HG03095 (cell line): ENCODE measurements at regions not wholly inside any gene's neighbourhood (a gene's known extent, or its start where the extent isn't known, plus 50 kb on each side); places are given as distances from the start of the nearest gene placed in this dataset.
"Not testable (repeated sequence)": the region's sequence is repeated elsewhere in the genome, so short reads cannot be mapped to it uniquely, and the experiment has no call there.

ENCODE experiments used
- ATAC-seq: cut with Tn5 transposase; IDR thresholded peaks from one replicate; pipeline ENCODE4 v1.9.1; 2021; ENCODE audit warnings: moderate library complexity; ENCODE audit not compliant: unreplicated experiment

DNA sequence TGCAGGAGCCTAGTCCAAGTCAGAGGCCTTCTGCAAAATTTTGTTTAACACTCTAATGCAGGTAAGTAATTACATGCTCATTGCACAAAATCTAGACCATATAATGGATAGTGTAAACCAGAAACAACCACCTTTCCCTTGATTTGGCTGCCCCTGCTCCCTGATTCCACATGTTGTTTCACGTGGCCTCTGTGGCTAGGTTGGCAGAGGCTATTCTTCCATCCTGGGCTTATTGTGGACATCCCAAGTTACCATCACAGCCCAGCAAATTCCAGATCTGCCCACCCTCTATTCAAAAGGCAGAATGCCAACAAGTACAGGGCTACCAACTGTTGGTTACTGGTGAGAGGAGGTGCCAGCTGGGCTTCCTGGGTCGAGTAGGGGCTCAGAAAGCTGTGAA lies 794.5 kb upstream of the GRM7 start:
- ATAC-seq, result no peak

DNA sequence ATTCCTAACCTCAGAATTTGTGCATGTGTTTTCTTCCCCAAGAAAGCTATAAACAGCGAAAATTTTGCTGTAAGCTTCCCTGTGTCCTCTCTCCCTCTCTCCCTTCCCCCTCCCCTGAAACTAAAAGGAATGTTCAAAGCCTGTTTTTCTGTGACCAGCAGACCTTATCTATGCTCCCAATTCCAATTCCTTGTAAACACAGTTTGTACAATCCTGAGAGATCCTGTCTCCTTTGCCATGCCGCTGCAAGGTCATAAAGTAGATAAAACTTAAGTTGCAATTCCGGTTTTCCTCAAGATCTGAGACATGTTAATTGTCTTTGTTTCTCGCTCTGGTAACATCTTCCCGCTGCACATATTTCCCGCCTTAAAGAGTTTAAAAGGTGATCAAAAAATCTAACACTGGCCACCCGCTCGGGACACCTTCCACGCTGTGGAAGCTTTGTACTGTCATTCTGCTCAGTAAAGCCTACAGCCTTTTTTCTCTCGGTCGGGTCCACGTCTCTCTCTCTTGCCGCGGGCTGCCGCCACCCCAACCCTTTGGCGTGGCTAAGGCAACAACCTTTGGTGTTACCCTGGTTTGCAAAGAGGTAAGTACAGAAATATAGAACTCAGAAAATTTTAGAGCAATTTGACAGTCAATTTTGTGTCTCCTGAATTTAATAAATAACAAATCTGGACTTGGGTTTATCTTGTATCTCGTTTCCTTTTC lies 793.9 kb upstream of the GRM7 start:
- ATAC-seq, result not testable (repeated sequence)

DNA sequence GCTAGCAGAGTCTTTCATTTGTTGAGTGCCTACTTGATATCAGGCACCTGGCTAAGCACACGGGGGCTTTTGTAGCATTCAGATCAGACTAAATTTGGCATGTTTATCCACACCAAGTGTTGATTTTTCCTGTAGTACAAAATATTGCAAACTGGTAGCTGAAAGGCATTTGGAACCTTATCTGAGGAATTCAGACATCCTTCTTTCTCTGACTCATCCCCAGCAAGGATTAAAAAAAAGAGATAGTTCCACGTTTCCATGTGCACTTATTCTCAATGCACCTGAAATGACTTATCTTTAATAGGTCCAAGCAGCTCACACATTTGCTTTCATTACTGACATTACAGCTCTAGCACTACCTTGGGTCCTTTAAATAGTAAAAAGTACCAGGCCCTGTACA lies 786.0 kb upstream of the GRM7 start:
- ATAC-seq, result no peak

- no peak for ATAC-seq
Observed at GRCh38 chr3:6078436-6078835, 782.5 kb upstream of the GRM7 start.

GRCh38 chr3:6079011-6079410 lies 781.9 kb upstream of the GRM7 start:
- ATAC-seq, result no peak

GRCh38 chr3:6079561-6080179 lies 781.2 kb upstream of the GRM7 start:
- ATAC-seq, result no peak

GRCh38 chr3:6088433-6088832 lies 772.5 kb upstream of the GRM7 start:
- no peak for ATAC-seq

DNA sequence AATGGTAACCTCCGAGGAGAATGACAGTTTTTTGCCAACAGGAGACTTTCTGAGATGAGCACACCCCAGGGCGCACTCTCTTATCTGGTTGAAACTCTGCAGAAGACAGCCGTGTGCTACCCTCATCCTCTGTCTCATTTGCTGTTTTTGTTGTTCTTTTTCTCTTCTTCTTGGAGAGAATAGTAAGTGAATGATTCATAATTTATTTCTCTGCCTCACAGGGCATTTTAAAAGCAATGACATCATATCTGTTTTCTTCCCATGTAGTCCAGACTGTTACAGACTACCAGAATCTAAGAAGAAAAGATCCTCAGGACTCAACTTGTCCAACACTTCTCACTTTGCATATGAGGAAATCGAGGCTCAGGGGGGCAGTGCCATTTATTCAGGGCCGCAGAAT lies 771.1 kb upstream of the GRM7 start:
- ATAC-seq, result no peak

DNA sequence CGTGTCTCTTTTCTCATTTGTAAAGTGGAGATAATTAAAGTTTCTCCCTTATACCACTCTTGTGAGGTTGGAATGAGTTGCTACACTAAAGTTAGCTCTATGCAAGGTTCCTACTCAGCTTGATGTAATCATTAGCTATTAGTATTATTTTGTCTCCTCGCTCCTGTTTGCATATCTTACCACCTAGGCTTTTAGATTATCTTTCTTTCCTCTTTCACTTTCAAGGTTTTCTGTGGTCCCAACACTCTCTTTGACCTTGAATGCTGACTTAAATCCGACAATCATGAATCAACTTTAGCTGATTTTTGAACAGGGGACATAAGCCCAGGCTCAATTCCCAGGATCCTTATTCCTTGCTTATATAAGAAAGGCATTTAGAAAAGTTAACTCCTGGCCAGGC lies 769.7 kb upstream of the GRM7 start:
- no peak for ATAC-seq

DNA sequence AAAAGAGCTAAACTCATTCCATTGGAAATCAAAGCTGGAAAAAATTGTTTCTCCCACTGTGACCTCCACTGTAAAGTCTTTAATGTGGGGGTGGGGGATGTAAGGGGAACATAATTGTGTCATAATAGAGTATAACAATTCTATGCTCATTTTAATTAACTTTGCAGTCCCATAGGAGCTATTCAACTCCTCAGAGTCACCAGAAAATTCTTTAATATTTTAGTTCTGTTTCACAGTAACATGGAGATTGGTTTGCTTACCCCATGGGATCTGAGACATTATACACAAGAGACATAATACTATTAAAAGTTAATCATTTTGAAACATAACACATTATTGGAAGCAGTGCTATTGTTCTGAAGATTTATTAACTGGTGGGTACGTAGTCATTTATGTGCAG lies 765.9 kb upstream of the GRM7 start:
- no peak for ATAC-seq

- ATAC-seq, result no peak
Observed at GRCh38 chr3:6097021-6097420, 763.9 kb upstream of the GRM7 start.

- ATAC-seq, result no peak
Observed at GRCh38 chr3:6097556-6097955, 763.4 kb upstream of the GRM7 start.

DNA sequence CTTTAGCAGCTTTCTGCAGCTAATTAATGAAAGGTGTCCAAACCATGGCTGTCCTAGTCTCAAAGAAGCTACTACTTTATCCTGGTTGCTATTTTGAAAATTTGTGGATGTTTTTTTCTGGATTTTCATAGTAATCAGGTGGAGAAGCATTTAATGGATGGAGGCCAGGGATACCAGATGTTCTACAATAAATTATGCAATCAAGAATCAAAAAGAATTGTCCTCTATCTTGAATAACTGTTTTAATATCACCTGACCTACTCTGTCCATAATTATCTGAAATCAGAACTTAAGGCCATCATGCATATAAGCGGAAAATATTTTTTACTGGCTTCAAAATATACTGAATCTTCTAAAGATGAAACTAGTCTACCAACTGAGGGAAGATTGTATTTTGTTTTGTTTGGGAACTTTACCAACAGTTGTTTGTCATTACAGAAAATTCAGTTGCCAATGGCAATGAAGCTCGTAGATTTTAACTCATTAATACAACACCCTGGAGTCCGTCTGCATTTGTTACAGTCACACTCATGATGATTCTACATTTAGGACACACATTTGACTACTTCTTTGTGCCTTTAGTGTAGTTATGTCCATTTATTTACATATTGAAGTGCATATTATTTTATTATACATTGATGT lies 762.3 kb upstream of the GRM7 start:
- no peak for ATAC-seq

DNA sequence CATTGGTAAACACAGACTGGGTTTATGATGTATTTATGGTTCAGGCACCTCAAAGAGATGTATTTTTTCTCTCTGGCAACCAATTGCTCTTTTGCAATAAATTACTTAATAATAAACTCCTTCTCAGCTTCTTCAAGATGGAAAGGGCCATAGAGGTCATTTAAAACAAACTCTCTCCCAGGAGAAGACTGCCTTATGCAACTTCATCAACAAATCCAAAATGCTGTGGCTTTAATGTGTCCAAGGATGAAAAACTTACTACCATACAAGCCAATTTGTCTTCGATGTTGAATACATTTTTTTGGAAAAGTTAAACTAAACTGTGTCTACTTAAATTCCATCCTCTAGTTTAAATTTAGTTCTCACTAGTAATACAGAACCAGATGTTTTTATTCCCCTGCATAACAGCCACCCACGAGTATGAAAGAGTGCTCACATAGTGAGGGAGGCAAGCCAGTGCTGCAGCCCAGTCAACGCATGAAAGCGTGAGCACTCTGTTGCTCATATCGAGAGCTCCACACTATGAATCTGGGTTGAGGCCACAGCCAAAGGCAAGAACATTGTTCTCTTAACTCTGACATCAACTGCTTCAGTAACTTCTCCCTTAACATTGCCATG lies 761.3 kb upstream of the GRM7 start:
- ATAC-seq, result no peak

DNA sequence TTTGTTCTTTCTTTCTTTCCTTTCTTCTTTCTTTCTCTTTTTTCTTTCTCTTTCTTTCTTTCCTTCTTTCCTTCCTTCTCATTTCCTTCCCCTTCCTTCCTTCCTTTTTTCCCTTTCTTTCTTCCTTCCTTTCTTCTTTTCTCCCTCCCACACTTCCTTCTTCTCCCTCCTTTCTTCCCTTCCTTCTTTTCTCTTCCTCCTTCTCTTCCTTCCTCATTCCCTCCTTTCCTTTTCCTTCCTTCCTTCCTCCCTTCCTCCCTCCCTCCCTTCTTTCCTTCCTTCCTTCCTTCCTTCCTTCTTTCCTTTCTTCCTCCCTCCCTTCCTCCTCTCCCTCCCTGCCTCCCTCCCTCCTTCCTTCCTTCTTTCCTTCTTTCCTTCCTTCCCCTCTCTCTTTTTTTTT lies 755.7 kb upstream of the GRM7 start:
- no peak for ATAC-seq

- ATAC-seq, result no peak
Observed at GRCh38 chr3:6108957-6109356, 752.0 kb upstream of the GRM7 start.

GRCh38 chr3:6110451-6110850 lies 750.5 kb upstream of the GRM7 start:
- ATAC-seq, result no peak

DNA sequence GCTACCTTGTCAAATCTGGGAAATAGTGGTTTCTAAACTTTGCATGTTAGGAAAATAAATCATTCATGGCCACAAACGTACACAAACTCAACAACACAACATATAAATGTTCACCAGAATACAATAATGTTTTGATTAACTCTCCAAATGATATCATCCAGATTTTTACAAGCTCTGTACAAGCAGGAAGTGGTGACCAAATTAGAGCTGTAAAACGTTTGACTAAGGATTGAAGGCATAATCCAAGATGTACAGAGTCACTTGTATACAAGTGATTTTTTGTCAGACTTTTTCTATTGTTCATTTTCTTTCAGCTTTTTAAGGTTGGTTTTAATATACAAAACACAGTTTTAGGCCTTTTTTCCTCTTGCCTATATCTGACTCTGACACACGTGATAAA lies 748.4 kb upstream of the GRM7 start:
- no peak for ATAC-seq

GRCh38 chr3:6113338-6113737 lies 747.6 kb upstream of the GRM7 start:
- no peak for ATAC-seq

DNA sequence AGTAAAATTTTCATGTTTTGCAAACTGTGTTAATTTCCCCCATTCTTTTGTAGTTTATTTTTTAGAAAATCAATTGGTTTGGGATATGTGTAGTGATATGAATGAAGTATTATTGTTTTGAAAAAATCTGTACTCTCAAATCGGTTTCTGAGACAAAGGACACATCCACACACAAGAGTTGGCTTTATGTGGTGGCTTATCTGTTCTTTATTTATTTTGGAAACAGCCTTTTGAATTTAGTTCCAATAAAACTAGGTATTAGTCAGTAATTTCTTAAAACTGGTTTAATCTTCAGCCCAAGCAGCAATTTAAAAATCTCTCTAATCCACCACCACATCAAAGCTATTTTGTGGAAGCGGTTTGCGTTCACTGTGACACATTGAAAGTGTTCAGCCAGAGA lies 741.5 kb upstream of the GRM7 start:
- no peak for ATAC-seq

DNA sequence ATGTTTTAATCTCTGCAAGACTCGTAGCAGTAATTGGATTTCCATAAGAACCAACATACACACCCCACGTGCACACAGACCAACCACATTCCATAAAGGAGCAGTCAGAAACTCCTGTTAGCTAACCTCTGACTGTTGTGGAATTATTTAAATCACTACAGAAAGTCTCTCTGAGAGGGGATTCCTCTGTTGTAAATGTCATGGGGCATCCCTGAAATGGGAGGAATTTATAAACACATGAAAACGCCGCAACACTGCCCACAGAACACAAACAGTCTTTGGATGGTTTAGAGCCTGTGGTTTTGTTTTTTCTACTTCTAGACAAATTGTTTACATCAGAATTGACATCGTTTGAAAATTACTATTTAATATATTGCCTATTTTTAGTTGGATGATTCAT lies 740.1 kb upstream of the GRM7 start:
- no peak for ATAC-seq

DNA sequence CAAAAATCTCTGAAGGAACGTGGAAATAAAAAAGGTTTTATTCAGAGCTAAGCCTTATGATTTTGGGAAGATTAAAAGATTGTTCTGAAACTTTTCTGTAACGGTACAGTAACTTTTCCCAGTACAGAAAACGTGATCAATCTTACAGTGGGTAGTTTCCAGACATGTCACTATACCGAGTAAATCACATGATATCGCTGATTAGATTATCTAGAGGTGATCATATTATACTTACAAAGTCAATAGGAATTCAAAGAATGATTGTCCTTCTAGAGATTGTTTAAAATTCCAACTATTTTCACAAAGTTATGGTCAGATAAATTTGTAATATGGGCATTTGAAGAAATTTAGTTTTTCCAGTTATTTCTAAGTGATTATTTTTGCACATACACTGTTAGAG lies 736.0 kb upstream of the GRM7 start:
- ATAC-seq, result no peak
